Ishikawa (cell line): ENCODE measurements at regions not wholly inside any gene's neighbourhood (a gene's known extent, or its start where the extent isn't known, plus 50 kb on each side); places are given as distances from the start of the nearest gene placed in this dataset.

Experiments
- CEBPB ChIP-seq: IDR thresholded peaks from 2 replicates; pipeline ENCODE4 v1.6.1; 2012
- CREB1 ChIP-seq: IDR thresholded peaks from 2 replicates; pipeline ENCODE4 v1.6.1; 2012; ENCODE audit warnings: low read depth
- EGR1 ChIP-seq: IDR thresholded peaks from 2 replicates; pipeline ENCODE4 v1.6.1; 2012
- EP300 ChIP-seq: IDR thresholded peaks from 2 replicates; pipeline ENCODE4 v1.6.1; 2012; ENCODE audit warnings: borderline replicate concordance
- FOXM1 ChIP-seq: IDR thresholded peaks from 2 replicates; pipeline ENCODE4 v1.6.1; 2012; ENCODE audit warnings: low read depth, borderline replicate concordance
- NFIC ChIP-seq: IDR thresholded peaks from 2 replicates; pipeline ENCODE4 v1.6.1; 2012
- RAD21 ChIP-seq: IDR thresholded peaks from 2 replicates; pipeline ENCODE4 v1.6.1; 2012; ENCODE audit warnings: low read depth
- TAF1 ChIP-seq: IDR thresholded peaks from 2 replicates; pipeline ENCODE4 v1.6.1; 2012; ENCODE audit warnings: low read depth, mild to moderate bottlenecking
- TCF12 ChIP-seq: IDR thresholded peaks from 2 replicates; pipeline ENCODE4 v1.6.1; 2012; ENCODE audit warnings: low read depth
- TEAD4 ChIP-seq: IDR thresholded peaks from 2 replicates; pipeline ENCODE4 v1.6.1; 2012
- YY1 ChIP-seq: IDR thresholded peaks from 2 replicates; pipeline ENCODE4 v1.6.1; 2012; ENCODE audit warnings: low read depth
- ZBTB7A ChIP-seq: IDR thresholded peaks from 2 replicates; pipeline ENCODE4 v1.6.1; 2012; ENCODE audit warnings: low read depth
- TF ChIP-seq, protein P1 (sequence below): IDR thresholded peaks from 2 replicates; pipeline ENCODE4 v1.6.1; 2012
- TF ChIP-seq, protein P2 (sequence below): IDR thresholded peaks from 2 replicates; pipeline ENCODE4 v1.6.1; 2012
- TF ChIP-seq, protein P3 (sequence below): IDR thresholded peaks from 2 replicates; pipeline ENCODE4 v1.6.1; 2012; ENCODE audit warnings: low read depth, mild to moderate bottlenecking

DNA sequence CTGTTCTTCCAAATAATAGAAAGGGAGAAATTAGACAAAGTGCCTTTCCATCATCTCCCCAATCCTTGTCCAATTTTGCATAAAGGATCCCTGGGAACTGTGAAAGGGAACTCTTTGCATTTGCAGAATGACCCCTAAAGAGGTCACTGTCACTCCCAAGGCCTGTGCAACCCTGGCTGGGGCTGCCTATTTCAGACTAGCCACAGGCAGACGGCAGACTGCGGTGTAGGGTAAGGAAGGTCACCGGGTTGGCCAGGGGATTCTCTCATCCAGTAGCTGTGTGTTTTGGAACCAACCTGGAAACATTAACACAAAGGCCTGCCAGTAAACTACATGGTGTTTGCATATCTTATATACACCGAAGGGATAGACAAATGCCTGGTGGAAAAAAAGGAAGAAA lies 818.7 kb downstream of the BCL11A start:
- TF ChIP-seq TCF12 (no peak), EGR1 (no peak), CEBPB (no peak)
- TF ChIP-seq, protein P1, sequence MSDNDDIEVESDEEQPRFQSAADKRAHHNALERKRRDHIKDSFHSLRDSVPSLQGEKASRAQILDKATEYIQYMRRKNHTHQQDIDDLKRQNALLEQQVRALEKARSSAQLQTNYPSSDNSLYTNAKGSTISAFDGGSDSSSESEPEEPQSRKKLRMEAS, result no peak
- TF ChIP-seq, protein P2, sequence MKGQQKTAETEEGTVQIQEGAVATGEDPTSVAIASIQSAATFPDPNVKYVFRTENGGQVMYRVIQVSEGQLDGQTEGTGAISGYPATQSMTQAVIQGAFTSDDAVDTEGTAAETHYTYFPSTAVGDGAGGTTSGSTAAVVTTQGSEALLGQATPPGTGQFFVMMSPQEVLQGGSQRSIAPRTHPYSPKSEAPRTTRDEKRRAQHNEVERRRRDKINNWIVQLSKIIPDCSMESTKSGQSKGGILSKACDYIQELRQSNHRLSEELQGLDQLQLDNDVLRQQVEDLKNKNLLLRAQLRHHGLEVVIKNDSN, result no peak

DNA sequence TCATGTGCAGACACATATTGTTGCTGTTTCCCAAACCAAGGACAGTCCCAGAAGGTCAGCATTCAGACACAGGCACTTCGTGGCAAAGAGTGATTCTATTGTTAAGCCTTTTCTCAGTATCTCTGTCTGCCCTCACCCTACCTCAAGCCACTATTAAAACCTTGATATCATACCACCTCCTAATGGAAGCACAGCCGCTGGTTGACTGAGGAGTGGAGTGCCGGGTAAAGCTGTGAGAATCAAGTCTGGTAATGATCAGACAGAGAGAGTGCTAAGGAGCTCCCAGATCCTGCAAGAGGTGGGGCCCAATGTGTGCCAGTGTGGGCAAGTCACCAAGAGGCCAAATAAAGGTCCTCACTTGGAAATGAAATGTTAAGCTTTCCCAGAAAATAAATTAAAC lies 819.5 kb downstream of the BCL11A start:
- TF ChIP-seq ZBTB7A (no peak), CEBPB (no peak), YY1 (no peak), TAF1 (no peak), TEAD4 (no peak), FOXM1 (no peak), TCF12 (no peak), EP300 (no peak), NFIC (no peak), EGR1 (no peak), CREB1 (no peak), RAD21 (no peak)
- TF ChIP-seq, protein P1, result no peak
- TF ChIP-seq, protein P2, result no peak

DNA sequence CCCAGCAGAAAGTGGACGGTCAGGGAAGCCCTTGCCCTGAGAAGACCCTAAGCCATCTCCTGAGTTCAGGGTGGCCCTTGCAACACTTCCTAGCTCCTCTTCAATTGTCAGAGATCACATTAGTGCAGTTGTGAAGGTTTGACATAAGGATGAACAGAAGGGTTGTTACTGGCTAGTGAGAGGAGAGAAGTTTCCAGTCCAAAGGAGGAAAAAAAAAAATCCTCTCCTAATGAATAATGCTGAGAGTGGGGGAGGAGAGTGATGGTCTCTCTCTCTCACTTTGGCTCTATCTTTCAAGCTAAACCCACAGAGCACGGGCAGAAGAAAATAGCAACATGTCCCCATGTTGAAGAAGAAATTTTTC lies 819.9 kb downstream of the BCL11A start:
- TF ChIP-seq TCF12, result no peak
- TF ChIP-seq RAD21, result no peak
- TF ChIP-seq NFIC, result no peak
- TF ChIP-seq TAF1, result no peak
- TF ChIP-seq ZBTB7A, result no peak
- no peak for TF ChIP-seq TEAD4
- TF ChIP-seq, protein P1, result no peak
- TF ChIP-seq, protein P2, result no peak
- TF ChIP-seq YY1, result no peak

DNA sequence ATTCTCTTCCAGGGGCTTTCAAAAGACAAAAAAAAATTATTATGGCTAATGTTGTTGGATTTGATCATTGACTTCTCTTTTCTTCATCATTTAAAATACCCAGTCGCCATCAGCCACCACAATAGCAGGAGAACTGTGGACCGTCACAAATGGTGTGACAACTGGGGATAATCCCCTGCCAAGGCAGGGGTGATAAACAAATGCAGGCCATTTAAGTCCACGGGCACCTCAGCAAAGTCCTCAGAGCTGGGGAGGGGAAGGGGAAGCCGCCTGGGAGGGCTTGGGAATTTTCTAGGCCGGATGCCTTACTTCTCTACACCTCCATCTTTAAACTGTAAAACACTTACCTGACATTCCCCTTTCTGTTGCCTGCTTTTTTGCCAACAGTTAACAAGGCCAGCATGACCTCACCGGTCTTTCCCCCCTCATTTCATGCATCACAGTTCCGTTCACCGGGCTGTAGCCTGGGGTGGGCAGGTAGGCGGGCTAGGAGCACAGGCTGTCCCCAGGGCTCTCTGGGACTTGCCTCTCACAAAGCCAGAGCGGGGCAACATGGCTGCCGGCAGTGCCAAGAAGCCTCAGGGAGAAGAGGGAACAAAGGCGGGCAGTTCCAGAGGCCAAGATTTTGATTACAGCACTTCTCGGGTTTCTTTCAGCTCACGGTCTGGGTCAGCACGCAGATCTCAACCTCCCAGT lies 820.4 kb downstream of the BCL11A start:
- no peak for TF ChIP-seq YY1
- no peak for TF ChIP-seq TEAD4
- no peak for TF ChIP-seq CREB1
- TF ChIP-seq TAF1, result no peak
- no peak for TF ChIP-seq NFIC
- no peak for TF ChIP-seq ZBTB7A
- no peak for TF ChIP-seq TCF12
- TF ChIP-seq, protein P1, result no peak
- no peak for TF ChIP-seq FOXM1
- no peak for TF ChIP-seq RAD21
- TF ChIP-seq EP300, result no peak
- TF ChIP-seq, protein P3, sequence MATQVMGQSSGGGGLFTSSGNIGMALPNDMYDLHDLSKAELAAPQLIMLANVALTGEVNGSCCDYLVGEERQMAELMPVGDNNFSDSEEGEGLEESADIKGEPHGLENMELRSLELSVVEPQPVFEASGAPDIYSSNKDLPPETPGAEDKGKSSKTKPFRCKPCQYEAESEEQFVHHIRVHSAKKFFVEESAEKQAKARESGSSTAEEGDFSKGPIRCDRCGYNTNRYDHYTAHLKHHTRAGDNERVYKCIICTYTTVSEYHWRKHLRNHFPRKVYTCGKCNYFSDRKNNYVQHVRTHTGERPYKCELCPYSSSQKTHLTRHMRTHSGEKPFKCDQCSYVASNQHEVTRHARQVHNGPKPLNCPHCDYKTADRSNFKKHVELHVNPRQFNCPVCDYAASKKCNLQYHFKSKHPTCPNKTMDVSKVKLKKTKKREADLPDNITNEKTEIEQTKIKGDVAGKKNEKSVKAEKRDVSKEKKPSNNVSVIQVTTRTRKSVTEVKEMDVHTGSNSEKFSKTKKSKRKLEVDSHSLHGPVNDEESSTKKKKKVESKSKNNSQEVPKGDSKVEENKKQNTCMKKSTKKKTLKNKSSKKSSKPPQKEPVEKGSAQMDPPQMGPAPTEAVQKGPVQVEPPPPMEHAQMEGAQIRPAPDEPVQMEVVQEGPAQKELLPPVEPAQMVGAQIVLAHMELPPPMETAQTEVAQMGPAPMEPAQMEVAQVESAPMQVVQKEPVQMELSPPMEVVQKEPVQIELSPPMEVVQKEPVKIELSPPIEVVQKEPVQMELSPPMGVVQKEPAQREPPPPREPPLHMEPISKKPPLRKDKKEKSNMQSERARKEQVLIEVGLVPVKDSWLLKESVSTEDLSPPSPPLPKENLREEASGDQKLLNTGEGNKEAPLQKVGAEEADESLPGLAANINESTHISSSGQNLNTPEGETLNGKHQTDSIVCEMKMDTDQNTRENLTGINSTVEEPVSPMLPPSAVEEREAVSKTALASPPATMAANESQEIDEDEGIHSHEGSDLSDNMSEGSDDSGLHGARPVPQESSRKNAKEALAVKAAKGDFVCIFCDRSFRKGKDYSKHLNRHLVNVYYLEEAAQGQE, result no peak
- no peak for TF ChIP-seq EGR1
- TF ChIP-seq, protein P2, result no peak
- TF ChIP-seq CEBPB, result no peak

DNA sequence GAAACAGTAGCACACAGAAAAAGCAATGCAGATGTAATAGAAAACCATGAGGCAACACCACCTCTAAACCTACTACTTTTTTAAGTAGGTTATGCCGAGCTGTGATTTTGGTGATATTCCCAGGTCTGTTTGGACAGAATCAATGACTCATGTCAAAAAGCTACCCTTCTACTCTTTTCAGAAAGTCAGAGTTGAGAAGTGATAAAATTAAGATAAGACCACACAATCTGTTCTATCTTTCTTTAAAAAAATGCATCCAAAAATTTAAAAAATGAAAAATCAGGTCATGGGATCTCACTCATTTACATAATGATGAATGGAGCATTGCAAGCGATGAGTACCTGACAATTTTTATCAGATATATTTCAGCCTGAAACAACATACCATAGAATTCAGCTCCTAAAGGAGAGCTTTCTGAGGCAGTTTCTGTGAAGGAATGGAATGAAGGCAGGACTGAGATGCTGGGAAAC lies 826.3 kb downstream of the BCL11A start:
- TF ChIP-seq CREB1 (no peak), CEBPB (no peak), YY1 (no peak), ZBTB7A (no peak)

DNA sequence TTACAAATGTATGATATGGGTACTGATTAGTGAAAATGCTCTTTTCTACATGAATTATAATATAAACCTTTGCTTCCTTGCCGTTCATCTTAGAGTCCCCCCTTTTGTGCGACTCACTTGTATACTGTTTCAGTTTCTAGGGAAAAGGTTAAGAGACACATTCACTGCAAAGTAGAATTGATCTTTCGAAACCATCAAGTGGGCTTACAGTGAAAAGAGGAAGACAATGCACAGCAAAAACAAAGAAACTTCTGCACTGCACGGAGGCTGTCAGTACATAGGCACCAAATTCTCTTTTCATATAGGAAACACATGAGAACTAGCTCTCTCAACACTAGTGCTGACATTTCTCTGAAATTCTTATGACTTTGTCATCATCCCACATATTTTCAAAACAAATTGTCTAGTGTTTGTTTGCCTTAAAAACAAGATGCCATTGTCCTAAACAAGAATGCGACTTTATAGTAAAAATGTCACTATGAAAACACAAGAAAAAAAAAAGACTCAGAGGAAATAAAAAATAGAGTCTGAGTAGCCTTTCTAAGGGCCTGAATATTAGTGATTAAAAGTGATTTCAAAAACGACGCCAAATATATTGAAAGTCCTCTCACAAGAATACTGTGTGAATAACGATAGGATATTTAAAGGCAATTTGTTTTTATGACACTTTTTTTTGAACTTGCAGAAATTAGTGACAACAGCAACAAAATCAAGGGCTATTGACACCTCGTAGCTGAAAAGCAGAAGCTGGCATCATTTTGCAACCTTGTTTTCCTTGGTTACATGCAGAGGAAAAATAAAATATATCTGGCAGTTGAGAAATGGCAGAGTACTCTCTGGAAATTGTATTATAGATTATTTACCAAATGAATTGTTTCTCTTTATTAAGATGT lies 827.0 kb downstream of the BCL11A start:
- TF ChIP-seq NFIC (no peak), FOXM1 (no peak), TEAD4 (no peak), EGR1 (no peak), ZBTB7A (no peak), RAD21 (no peak), YY1 (no peak), EP300 (no peak), TCF12 (no peak), TAF1 (no peak), CREB1 (no peak), CEBPB (no peak)
- TF ChIP-seq, protein P1, result no peak
- TF ChIP-seq, protein P3, result no peak
- TF ChIP-seq, protein P2, result no peak
